GM12892 (cell line): ENCODE measurements at regions not wholly inside any gene's neighbourhood (a gene's known extent, or its start where the extent isn't known, plus 50 kb on each side); places are given as distances from the start of the nearest gene placed in this dataset.

Source experiments
- DNase-seq: peaks from one replicate; pipeline ENCODE4 v3.0.0; 2011; ENCODE audit not compliant: insufficient read length
- FAIRE-seq: peaks from 2 replicates; lab custom pipeline; 2011; peaks lifted over from hg19 to GRCh38; lab: Jason Lieb, UNC
- POLR2A ChIP-seq: IDR thresholded peaks from 2 replicates; pipeline ENCODE4 v1.6.1; 2011; ENCODE audit warnings: low read depth, low read length, control low read depth
- POLR2AphosphoS5 ChIP-seq: IDR thresholded peaks from 2 replicates; pipeline ENCODE4 v1.6.1; 2011; ENCODE audit warnings: low read depth, low read length, control low read depth
- TAF1 ChIP-seq: IDR thresholded peaks from 2 replicates; pipeline ENCODE4 v1.6.1; 2011; ENCODE audit warnings: low read depth, mild to moderate bottlenecking, control low read depth, low read length, borderline replicate concordance

DNA sequence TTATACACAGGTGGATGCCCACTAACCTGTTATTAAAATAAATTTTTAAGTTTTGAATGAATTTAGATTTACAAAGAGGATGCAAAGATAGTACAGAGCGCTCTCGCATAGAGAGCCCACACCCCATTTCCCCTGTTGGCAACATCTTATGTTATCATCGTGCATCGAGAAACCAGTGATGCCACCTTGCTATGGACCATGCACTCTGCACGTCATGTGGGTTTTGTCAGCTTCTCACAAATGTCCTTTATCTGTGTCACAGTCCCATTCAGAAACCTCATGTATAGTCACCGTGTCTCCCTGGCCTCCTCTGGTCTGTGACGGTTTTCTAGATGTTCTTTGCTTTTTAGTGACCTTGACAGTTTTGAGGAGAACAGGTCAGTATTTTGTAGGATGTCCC lies 60.0 kb downstream of the ING1 start:
- FAIRE-seq (no peak), DNase-seq (no peak)
- TF ChIP-seq POLR2A (no peak), TAF1 (no peak)

DNA sequence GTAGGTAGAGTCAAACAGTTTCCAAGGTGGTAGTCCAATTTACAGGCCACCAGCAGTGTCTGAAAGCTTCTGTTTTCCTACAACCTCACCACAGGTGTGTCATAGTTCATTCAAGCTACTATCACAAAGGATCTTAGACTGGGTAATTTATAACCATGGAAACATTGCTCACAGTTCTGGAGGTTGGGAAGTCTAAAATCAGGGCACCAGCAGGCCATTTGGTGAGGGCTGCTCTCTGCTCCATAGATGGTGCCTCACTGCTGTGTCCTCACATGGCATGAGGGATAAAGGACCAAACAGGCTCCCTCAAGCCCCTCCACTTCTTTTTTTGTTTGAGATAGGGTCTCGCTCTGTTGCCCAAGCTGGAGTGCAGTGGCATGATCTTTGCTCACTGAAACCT lies 60.6 kb downstream of the ING1 start:
- TF ChIP-seq POLR2A (no peak), POLR2AphosphoS5 (no peak), TAF1 (no peak)
- DNase-seq (no peak), FAIRE-seq (no peak)

DNA sequence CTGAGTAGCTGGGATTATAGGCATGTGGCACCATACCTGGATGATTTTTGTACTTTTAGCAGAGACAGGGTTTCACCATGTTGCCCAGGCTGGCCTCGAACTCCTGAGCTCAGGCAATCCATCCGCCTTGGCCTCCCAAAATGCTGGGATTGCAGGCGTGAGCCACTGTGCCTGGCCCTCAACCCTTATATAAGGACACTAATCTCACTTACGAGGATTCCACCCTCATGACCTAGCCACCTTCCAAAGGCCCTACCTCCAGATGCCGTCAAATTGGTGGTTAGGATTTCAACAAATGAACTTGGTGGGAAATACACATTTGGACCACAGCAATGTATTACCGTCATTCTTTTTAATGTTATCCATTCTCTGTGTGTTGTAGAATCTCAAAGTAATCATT lies 61.0 kb downstream of the ING1 start:
- TF ChIP-seq POLR2A: no peak
- no peak for TF ChIP-seq TAF1
- TF ChIP-seq POLR2AphosphoS5: no peak
- DNase-seq (no peak), FAIRE-seq (no peak)

DNA sequence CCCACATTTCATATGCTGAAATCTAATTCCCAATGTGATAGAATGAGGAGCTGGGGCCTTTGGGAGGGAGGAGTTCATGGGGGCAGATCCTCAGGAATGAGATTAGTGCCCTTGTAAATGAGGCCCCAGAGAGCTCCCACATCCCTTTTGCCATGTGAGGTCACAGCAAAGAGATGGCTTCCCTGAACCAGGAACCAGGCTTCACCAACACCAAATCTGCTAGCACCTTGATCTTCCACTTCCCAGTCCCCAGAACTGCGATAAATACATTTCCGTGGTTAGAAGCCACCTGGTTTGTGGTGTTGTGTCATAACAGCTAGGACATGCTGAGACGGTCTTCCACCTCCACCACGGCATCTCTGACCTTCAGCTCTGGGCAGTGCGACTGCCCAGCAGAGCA lies 62.1 kb downstream of the ING1 start:
- DNase-seq: no peak
- no peak for FAIRE-seq
- TF ChIP-seq POLR2A (no peak), POLR2AphosphoS5 (no peak), TAF1 (no peak)

DNA sequence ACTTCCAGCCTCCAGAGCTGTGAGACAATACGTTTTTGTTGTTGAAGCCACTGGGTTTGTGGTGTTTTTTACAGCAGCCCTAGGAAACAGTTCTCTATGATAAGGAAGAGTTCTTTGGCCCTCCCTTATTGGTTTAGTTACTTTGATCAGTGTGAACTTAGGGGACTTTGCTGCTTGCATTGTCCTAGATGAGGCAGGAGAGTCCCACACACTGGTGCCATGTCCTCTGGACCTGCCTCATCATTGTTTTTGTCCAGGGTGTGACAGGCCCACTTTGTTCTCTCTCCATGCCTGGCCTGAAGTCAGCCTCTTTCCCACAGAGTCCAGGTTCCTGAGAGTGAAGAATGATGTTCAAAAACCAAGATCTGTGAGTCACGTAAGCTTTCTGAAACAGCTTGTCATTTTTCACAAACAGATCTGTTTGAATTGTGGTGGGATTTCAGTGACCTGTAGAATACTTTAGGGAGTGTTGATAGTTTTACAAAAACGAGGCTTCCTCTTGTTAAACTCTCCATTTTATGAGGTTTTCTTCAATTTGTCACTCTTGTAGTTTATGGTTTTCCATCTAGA lies 63.8 kb downstream of the ING1 start:
- TF ChIP-seq TAF1: no peak
- TF ChIP-seq POLR2A: no peak
- TF ChIP-seq POLR2AphosphoS5: no peak
- FAIRE-seq: no peak

DNA sequence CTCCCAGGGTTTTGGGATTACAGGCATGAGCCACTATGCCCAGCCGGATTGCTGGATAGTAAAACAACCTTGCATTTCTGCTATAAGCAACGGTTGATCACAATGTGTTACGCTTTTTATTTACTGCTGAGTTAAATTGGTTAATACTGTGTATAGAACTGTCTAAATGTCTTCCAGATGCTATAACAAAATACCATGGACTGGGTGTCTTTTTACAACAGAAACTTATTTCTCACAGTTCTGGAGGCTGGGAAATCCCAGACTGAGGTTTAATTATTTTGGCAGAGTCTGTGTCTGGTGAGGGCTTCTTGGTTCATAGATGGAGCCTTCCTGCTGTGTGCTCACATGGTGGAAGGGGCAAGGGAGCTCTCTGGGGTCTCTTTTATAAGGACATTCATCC lies 65.5 kb downstream of the ING1 start:
- FAIRE-seq (no peak), DNase-seq (no peak)
- TF ChIP-seq POLR2AphosphoS5 (no peak), TAF1 (no peak), POLR2A (no peak)

More for the DNA sequence above, 63.8 kb downstream of the ING1 start:
- DNase-seq: no peak

DNA sequence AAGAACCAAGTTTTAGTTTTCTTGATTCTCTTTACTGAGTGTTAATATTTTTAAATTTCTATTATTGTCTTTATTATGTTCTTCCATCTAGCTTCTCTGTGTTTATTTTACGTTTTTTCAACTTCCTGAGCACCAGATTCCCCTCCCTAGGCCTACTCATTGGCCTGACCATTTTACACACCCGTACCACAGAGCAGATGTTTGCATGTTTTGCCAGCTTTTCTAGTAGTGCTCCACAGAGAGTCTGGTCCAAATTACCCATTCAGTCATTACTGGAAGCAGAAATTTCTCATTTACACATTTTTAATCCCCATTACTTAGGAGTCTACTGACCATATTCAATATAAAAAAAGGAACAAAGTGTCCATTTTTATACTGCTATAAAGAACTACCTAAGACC lies 66.9 kb downstream of the ING1 start:
- FAIRE-seq: no peak
- TF ChIP-seq POLR2AphosphoS5: no peak
- TF ChIP-seq POLR2A: no peak
- TF ChIP-seq TAF1: no peak
- DNase-seq: no peak

DNA sequence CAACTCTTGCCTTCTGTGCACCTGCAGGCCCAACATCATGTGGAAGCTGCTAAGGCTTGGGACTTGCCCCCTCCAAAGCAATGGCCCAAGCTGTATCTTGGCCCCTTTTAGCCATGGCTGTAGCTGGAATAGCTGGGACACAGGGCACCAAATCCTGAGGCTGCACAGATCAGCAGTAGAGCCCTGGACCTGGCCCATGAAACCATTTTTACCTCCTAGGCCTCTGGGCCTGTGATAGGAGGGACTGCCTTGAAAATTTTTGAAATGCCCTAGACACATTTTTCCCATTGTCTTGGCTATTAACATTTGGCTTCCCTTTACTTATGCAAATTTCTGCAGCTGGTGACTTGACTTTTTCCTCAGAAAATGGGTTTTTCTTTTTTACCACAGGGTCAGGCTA lies 68.7 kb downstream of the ING1 start:
- no peak for TF ChIP-seq TAF1
- no peak for TF ChIP-seq POLR2A
- no peak for TF ChIP-seq POLR2AphosphoS5
- FAIRE-seq (no peak), DNase-seq (no peak)

DNA sequence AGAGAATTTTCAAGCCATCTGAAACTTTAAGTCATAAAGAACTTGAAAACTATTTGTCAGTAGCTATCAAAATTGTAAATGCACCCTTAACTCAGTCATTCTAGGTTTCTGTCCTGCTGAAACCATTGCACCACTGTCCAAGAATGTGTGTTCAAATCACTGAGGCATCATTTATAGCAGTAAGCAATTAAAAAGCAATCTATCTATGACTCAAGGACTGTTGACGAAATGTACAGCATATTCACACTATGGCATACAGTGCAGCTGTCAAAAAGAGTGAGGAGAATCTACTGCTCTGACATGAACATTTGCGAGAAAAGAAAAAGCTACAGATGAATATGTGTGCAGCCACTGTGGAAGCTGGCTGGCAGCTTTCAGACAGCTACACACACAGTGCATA lies 71.2 kb downstream of the ING1 start:
- TF ChIP-seq POLR2AphosphoS5: no peak
- no peak for TF ChIP-seq POLR2A
- no peak for TF ChIP-seq TAF1
- FAIRE-seq: no peak
- DNase-seq: no peak

DNA sequence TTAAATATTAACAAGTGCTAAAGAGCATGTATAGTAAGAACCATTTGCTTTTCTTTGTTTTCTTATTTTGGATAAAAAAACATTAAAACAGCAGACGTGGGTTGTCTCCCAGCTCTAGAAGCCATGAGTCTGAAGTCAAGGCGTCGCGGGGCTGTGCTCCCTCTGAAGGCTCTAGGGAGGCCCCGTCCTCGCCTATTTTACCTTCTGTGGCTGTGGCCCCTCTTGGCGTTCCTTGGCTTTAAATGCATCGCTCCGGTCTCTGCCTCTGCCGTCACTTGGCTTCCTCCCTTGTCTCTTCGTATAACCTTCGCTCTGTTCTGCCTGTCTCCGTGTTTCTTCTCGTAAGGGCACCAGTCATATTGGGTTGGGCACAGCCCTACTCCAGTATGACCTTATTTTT lies 75.3 kb downstream of the ING1 start:
- no peak for FAIRE-seq
- TF ChIP-seq POLR2AphosphoS5: no peak
- no peak for TF ChIP-seq POLR2A
- no peak for TF ChIP-seq TAF1

DNA sequence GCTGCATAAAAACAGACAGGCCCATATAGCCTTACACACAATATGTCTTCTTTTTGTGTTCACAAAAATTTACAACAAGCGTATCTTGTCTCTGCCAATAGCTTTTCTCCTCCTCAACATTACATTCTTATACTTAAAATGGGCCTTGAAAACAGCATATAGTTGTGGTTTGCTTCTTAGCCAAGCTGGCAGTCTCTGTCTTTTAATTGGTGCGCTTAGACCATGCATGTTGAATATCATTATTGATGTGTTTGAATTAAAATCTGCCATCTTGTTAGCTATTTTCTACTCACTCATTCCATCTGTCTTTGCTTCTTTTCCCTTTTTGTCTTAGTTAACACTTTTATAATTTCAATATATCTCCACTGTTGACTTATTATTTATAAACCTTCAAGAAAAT lies 76.4 kb downstream of the ING1 start:
- DNase-seq: no peak
- no peak for FAIRE-seq
- TF ChIP-seq POLR2A (no peak), TAF1 (no peak), POLR2AphosphoS5 (no peak)

More for the DNA sequence above, 75.3 kb downstream of the ING1 start:
- no peak for DNase-seq

DNA sequence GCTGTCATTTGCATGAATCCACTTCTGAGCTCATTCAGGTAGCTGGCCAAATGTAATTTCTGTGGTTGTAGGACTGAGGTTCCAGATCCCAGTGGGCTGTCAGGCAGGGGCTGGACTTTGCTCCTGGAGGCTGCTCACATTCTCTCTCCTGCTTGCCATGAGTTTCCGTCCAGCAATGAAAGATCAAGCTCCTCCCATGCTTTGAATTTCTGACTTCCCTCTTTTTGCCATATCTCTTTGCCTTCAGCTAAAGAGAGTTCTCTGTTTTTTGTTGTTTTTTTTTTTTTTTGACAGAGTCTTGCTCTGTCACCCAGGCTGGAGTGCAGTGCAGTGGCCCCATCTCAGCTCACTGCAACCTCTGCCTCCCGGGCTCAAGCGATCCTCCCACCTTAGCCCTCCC lies 76.9 kb downstream of the ING1 start:
- DNase-seq (no peak), FAIRE-seq (no peak)
- TF ChIP-seq POLR2AphosphoS5 (no peak), POLR2A (no peak), TAF1 (no peak)
